Right atrium auricular region (tissue), 2 donors: ENCODE measurements at regions not wholly inside any gene's neighbourhood (a gene's known extent, or its start where the extent isn't known, plus 50 kb on each side); places are given as distances from the start of the nearest gene placed in this dataset.
A peak's percentile ranks its signal among the peaks of the same experiment; 100 is the strongest.

Experiments
- DNase-seq: peaks from one replicate; pipeline ENCODE4 v3.0.0-alpha.2; 2019; ENCODE audit warnings: low spot score
- H3K27ac ChIP-seq, 2 donors: fragments of 200-600 bp; sonication (generic); 1 replicate in 1 of 2; 2 replicates in 1 of 2; pipeline ENCODE4 v1.5.1; 2016 to 2019
- H3K27me3 ChIP-seq, 2 donors: fragments of 200-600 bp; sonication (generic); one replicate each; pipeline versions ENCODE4 v1.5.1 to v1.6.0; 2017 to 2019
- H3K36me3 ChIP-seq: fragments of 200-600 bp; sonication (generic); one replicate; pipeline ENCODE4 v1.5.1; 2016
- H3K4me1 ChIP-seq, 2 donors: fragments of 200-600 bp; sonication (generic); one replicate each; pipeline versions ENCODE4 v1.5.1 to v1.6.0; 2017 to 2019
- H3K4me3 ChIP-seq, 2 donors: fragments of 200-600 bp; sonication (generic); 1 replicate in 1 of 2; 2 replicates in 1 of 2; pipeline ENCODE4 v1.5.1; 2017 to 2019; ENCODE audit warnings: mild to moderate bottlenecking in 1 of 2, moderate library complexity in 1 of 2
- H3K9me3 ChIP-seq, 2 donors: fragments of 200-600 bp; sonication (generic); one replicate each; pipeline ENCODE4 v1.5.1; 2019
- CTCF ChIP-seq, 2 donors: fragments of 200-600 bp; sonication (generic); IDR thresholded peaks; one replicate each; pipeline ENCODE4 v1.5.1; 2019; ENCODE audit warnings: antibody characterized with exemption in 2 of 2

DNA sequence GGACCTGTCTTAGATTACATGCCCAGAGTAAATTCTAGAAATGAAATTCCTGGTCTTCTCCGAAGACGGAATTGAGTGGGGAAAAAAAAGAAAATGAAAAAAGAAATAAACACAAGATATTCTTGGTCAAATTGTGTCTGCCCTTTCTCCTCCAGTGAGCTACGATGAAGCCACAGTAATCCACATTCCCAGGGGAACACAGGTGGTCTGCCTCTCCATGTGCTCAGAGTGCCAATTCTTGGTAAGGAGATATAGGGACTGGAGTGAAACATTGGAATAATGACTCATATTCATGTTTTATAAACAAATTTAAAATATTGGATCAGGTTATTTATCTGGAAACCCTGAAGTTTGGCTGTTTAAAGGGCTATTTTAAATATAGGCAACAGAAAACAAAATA is 54.2 kb upstream of the MGST2 start:
- Histone ChIP-seq H3K27ac (no peak overlapping the region), H3K4me1 (no peaks in the 10 kb centered on the region), H3K27me3 (no peaks in the 10 kb centered on the region), H3K4me3 (no peak overlapping the region), H3K9me3 (no peaks in the 10 kb centered on the region), H3K36me3 (no peaks in the 10 kb centered on the region)
- no peak for DNase-seq
- TF ChIP-seq CTCF (IDR thresholded peaks at IDR 0.05): no peak

- H3K9me3 ChIP-seq: no peaks in the 10 kb centered on the region
- no peak for DNase-seq
- no peaks in the 10 kb centered on the region for H3K36me3 ChIP-seq
- TF ChIP-seq CTCF (IDR thresholded peaks at IDR 0.05): no peak
- H3K4me3 ChIP-seq: no peak overlapping the region
- no peaks in the 10 kb centered on the region for H3K27me3 ChIP-seq
- no peak overlapping the region for H3K27ac ChIP-seq
- no peaks in the 10 kb centered on the region for H3K4me1 ChIP-seq
Observed at GRCh38 chr4:139609647-139610046, 53.6 kb upstream of the SETD7 start.

DNA sequence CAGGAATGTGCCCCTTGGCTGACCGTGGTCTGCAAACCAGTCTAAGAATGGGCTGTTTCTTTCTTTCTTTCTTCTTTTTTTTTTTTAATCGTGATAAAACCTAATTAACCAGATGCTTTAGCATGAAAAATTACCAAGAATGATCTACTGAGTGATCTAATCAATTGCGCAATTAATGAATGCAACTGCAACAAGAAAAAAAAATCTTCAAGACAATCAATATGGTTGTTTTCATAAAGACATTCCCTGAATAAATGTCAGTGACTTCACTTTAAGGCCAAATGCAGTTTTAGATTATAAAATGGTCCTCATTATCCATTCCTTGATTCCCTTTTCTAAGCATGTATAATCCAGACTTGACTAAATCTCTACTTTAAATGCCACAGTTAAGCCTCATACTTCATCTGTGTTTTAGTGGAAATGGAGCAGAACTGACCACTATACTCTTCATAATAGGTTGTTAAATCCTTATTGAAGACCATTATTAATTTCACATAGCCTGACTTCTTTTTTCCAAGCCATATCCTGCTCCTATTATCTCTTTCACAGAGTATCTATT is 51.6 kb upstream of the SETD7 start:
- Histone ChIP-seq H3K36me3 (no peaks in the 10 kb centered on the region), H3K27ac (no peak overlapping the region), H3K4me3 (no peak overlapping the region), H3K27me3 (no peaks in the 10 kb centered on the region), H3K9me3 (no peaks in the 10 kb centered on the region), H3K4me1 (no peaks in the 10 kb centered on the region)
- TF ChIP-seq CTCF (IDR thresholded peaks at IDR 0.05): no peak
- no peak for DNase-seq

DNA sequence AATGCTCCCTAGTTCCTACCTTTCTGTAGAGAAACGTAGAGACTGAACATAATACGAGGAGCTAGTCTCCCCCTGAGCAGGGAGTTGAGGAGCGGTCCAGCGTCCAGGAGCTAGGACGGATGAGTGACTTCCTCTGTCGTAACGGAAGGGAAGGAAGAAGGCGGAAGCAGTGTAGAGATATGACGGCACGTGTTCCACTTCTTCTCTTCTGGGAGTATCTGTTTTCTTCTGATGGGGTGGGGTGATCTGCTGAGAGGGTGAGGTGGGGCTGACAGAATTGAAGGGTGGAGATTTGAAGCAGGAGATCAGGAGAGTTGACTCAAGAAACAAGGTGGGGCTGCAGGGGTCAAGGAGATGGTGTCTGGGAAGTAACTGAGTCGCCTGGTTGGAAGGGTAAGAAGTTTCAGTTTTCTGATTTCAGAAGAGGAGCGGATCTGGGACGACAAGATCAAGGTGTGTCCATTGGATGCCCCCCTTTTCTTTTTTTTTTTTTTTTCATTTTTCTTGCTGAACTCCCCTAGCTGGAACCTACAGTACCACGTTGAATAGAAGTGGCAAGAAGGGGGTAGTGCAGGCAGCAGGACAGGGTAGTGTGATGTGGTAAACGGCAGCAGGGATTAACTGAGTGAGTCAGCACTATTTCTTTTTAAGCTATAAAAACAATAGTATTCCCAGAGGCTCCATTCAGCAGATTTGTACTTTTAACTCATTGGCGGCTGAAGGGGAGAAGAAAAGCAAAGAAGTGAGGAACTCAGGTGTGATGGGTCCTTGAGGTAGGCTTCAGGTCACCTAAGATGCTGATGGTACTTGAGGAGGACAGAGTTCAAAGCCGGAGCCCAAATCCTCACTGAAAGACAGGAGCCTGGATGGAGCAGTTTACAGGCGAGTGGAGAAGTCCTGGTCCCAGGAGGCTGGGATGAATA is 50.8 kb upstream of the SETD7 start:
- no peak for TF ChIP-seq CTCF (IDR thresholded peaks at IDR 0.05)
- H3K27me3 ChIP-seq: no peaks in the 10 kb centered on the region
- H3K27ac ChIP-seq: no peak overlapping the region
- no peaks in the 10 kb centered on the region for H3K36me3 ChIP-seq
- no peaks in the 10 kb centered on the region for H3K4me1 ChIP-seq
- peak overlapping the region; percentile 11 to 27 for H3K4me3 ChIP-seq
- H3K9me3 ChIP-seq: no peaks in the 10 kb centered on the region
- no peak for DNase-seq

DNA sequence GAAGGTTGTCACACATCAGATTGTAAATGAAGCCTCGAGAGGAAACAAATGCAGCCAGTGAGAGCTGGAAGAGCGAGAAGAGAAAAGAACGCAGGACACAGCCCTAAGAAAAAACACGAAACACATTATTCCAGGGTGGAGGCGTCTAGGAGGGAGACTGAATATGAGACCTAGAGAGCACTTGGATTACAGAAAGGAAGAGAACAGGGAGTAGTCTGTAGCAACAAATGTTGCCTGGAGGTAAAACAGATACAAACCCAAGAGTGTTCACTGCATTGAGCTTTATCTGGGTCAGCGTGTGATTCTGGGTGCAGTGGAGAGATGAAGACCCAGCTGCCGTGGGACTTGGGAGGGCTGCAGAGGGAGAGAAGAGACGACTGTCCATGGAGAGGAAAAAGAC is 50.1 kb upstream of the SETD7 start:
- Histone ChIP-seq H3K27me3 (no peaks in the 10 kb centered on the region), H3K36me3 (no peaks in the 10 kb centered on the region), H3K4me1 (no peaks in the 10 kb centered on the region), H3K4me3 (peak overlapping the region; percentile 11 to 27), H3K27ac (no peak overlapping the region), H3K9me3 (no peaks in the 10 kb centered on the region)
- TF ChIP-seq CTCF (IDR thresholded peaks at IDR 0.05): no peak
- DNase-seq: no peak
